ENCODE measurements at regions not wholly inside any gene's neighbourhood (a gene's known extent, or its start where the extent isn't known, plus 50 kb on each side); places are given as distances from the start of the nearest gene placed in this dataset.

- TF ChIP-seq, protein P1, sequence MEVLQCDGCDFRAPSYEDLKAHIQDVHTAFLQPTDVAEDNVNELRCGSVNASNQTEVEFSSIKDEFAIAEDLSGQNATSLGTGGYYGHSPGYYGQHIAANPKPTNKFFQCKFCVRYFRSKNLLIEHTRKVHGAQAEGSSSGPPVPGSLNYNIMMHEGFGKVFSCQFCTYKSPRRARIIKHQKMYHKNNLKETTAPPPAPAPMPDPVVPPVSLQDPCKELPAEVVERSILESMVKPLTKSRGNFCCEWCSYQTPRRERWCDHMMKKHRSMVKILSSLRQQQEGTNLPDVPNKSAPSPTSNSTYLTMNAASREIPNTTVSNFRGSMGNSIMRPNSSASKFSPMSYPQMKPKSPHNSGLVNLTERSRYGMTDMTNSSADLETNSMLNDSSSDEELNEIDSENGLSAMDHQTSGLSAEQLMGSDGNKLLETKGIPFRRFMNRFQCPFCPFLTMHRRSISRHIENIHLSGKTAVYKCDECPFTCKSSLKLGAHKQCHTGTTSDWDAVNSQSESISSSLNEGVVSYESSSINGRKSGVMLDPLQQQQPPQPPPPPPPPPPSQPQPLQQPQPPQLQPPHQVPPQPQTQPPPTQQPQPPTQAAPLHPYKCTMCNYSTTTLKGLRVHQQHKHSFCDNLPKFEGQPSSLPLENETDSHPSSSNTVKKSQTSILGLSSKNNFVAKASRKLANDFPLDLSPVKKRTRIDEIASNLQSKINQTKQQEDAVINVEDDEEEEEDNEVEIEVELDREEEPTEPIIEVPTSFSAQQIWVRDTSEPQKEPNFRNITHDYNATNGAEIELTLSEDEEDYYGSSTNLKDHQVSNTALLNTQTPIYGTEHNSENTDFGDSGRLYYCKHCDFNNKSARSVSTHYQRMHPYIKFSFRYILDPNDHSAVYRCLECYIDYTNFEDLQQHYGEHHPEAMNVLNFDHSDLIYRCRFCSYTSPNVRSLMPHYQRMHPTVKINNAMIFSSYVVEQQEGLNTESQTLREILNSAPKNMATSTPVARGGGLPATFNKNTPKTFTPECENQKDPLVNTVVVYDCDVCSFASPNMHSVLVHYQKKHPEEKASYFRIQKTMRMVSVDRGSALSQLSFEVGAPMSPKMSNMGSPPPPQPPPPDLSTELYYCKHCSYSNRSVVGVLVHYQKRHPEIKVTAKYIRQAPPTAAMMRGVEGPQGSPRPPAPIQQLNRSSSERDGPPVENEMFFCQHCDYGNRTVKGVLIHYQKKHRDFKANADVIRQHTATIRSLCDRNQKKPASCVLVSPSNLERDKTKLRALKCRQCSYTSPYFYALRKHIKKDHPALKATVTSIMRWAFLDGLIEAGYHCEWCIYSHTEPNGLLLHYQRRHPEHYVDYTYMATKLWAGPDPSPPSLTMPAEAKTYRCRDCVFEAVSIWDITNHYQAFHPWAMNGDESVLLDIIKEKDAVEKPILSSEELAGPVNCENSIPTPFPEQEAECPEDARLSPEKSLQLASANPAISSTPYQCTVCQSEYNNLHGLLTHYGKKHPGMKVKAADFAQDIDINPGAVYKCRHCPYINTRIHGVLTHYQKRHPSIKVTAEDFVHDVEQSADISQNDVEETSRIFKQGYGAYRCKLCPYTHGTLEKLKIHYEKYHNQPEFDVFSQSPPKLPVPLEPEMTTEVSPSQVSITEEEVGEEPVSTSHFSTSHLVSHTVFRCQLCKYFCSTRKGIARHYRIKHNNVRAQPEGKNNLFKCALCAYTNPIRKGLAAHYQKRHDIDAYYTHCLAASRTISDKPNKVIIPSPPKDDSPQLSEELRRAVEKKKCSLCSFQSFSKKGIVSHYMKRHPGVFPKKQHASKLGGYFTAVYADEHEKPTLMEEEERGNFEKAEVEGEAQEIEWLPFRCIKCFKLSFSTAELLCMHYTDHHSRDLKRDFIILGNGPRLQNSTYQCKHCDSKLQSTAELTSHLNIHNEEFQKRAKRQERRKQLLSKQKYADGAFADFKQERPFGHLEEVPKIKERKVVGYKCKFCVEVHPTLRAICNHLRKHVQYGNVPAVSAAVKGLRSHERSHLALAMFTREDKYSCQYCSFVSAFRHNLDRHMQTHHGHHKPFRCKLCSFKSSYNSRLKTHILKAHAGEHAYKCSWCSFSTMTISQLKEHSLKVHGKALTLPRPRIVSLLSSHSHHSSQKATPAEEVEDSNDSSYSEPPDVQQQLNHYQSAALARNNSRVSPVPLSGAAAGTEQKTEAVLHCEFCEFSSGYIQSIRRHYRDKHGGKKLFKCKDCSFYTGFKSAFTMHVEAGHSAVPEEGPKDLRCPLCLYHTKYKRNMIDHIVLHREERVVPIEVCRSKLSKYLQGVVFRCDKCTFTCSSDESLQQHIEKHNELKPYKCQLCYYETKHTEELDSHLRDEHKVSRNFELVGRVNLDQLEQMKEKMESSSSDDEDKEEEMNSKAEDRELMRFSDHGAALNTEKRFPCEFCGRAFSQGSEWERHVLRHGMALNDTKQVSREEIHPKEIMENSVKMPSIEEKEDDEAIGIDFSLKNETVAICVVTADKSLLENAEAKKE (CRISPR knock-in tag; IDR thresholded peaks at IDR 0.05) = no peak
- TF ChIP-seq EZH2phosphoT487 (IDR thresholded peaks at IDR 0.05; ENCODE audit: unreplicated experiment) (no peak), POLR2AphosphoS5 (IDR thresholded peaks at IDR 0.05; ENCODE audit: low read depth) (no peak), CREB1 (CRISPR knock-in tag; IDR thresholded peaks at IDR 0.05; ENCODE audit: low read depth) (no peak), STAT1 (IDR thresholded peaks at IDR 0.05; ENCODE audit: unreplicated experiment) (no peak), NANOG (IDR thresholded peaks at IDR 0.05; ENCODE audit: borderline replicate concordance) (no peak)
Measured at GRCh38 chr7:119984247-119984646, 288.7 kb upstream of the KCND2 start (continued).

DNA sequence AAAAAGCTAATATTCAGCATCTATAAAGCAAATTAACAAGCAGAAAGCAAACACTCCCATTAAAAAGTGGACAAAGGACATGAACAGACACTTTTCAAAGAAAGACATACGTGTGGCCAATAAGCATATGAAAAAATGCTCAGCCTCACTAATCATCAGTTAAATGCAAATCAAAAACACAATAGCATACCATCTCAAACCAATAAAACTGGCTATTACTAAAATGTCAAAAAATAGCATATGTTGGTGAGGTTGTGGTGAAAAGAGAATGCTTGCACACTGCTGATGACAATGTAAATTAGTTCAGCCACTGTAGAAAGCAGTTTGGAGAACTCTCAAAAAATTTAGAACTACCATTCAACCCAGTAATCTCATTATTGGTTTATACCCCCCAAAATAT, 284.6 kb upstream of the KCND2 start:
- ATAC-seq (no peak), DNase-seq (ENCODE audit: low spot score) (no peak)
- Histone ChIP-seq H3K4me2 (no peak overlapping the region), H3K4me3 (no peak overlapping the region), H3K79me2 (replicated peaks; ENCODE audit: insufficient read depth) (no peaks in the 10 kb centered on the region), H3F3A (replicated peaks; ENCODE audit: low read depth) (no peaks in the 10 kb centered on the region), H3K4me1 (ENCODE audit: insufficient read depth) (no peaks in the 10 kb centered on the region), H3K9me2 (ENCODE audit: insufficient read depth) (no peaks in the 10 kb centered on the region), H2AFZ (peak overlapping the region; percentile 12; the same call in 1 of the 2 replicates), H3K27ac (ENCODE audit: low read depth) (no peak overlapping the region), H3K27me3 (ENCODE audit: insufficient read depth) (no peaks in the 10 kb centered on the region), H4K20me1 (replicated peaks; ENCODE audit: insufficient read depth) (no peaks in the 10 kb centered on the region), H3K36me3 (ENCODE audit: insufficient read depth) (no peaks in the 10 kb centered on the region)
- H3K36me3 Mint-ChIP-seq (ENCODE audit: low read depth) = peaks cover 10% of the 10 kb centered on the region; the same call in 2 of the 3 replicates
- no peaks in the 10 kb centered on the region for H3K27me3 Mint-ChIP-seq (ENCODE audit: insufficient read depth, low read depth, poor library complexity)
- no peak overlapping the region for H3K27ac Mint-ChIP-seq
- peaks cover 6% of the 10 kb centered on the region; the same call in 2 of the 3 replicates for H3K4me1 Mint-ChIP-seq
- peaks cover 16% of the 10 kb centered on the region; the same call in 2 of the 3 replicates for H3K9me3 Mint-ChIP-seq
- H3K4me3 Mint-ChIP-seq = no peak overlapping the region
- no peak for TF ChIP-seq STAT1 (IDR thresholded peaks at IDR 0.05; ENCODE audit: unreplicated experiment)
- TF ChIP-seq, protein P1 (CRISPR knock-in tag; IDR thresholded peaks at IDR 0.05) = no peak

Measured in GM23338 (cell line).